ENCODE measurements at regions not wholly inside any gene's neighbourhood (a gene's known extent, or its start where the extent isn't known, plus 50 kb on each side); places are given as distances from the start of the nearest gene placed in this dataset.

GRCh38 chr1:231094421-231094820 is 54.4 kb upstream of the FAM89A start:
- ATAC-seq (ENCODE audit: insufficient read depth, low read depth) = no peak
- Histone ChIP-seq H3K4me1 (ENCODE audit: insufficient read depth, low read length) (no peaks in the 10 kb centered on the region), H3K4me3 (ENCODE audit: low read depth in 1 of 2, low read length in 2 of 2) (no peak overlapping the region), H3K4me2 (ENCODE audit: insufficient read depth, low read length) (no peak overlapping the region), H3K9ac (ENCODE audit: low read depth, low read length) (no peak overlapping the region), H3K9me3 (ENCODE audit: insufficient read depth, low read length, severe bottlenecking) (no peaks in the 10 kb centered on the region), H3K27ac (ENCODE audit: low read length) (no peak overlapping the region), H3K79me2 (ENCODE audit: insufficient read depth, low read length) (no peaks in the 10 kb centered on the region), H4K20me1 (ENCODE audit: insufficient read depth, low read length) (no peaks in the 10 kb centered on the region), H3K27me3 (ENCODE audit: insufficient read depth, low read length, poor library complexity) (peaks cover 7% of the 10 kb centered on the region), H2AFZ (ENCODE audit: low read depth, low read length) (no peak overlapping the region), H3K36me3 (ENCODE audit: insufficient read depth, low read length) (no peaks in the 10 kb centered on the region)
- no peak for TF ChIP-seq CTCF (IDR thresholded peaks at IDR 0.05; ENCODE audit: borderline replicate concordance, extremely low read depth, low read length, poor library complexity, severe bottlenecking)
- TF ChIP-seq EZH2 (IDR thresholded peaks at IDR 0.05; ENCODE audit: borderline replicate concordance, low read depth, low read length, severe bottlenecking) = no peak
- DNase-seq = no peak

DNA sequence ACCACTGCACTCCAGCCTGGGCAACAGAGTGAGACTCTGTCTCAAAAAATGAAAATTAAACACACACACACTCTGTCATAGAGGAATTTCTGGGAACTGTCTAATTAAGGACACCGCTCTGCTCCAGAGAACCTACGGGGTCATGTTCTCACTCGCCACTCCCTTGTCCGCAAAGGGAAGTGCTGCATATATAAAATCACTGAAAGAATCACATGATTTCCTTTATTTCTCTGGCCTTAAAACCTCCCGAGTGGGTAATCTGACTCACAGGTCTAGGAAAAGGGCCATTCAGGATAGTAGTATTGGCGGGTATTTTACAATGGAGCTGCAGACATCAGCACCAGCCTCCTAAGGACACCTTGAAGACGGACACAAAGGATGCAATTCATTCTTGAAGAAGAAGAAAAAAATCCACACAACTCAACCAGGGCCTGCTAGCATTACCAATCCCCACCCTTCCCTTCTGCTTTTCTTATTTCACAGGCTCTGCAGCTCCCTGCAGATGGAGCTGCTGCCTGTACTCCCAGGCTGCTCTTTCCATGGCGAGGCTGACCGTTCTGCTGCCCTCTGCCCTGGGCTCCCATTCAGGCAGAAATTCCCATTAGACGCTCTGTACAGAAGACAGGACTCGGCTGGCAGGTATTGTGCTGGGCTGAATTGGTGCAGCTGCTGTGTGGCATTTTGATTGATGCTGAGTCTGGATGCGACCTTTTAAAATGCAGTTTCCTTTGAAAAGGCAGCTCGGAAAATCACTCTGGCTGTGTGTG is 53.3 kb upstream of the FAM89A start:
- no peaks in the 10 kb centered on the region for H3K79me2 ChIP-seq (ENCODE audit: insufficient read depth, low read length)
- H3K27me3 ChIP-seq (ENCODE audit: insufficient read depth, low read length, poor library complexity) = peaks cover 7% of the 10 kb centered on the region
- H3K9ac ChIP-seq (ENCODE audit: low read depth, low read length) = no peak overlapping the region
- ATAC-seq (ENCODE audit: insufficient read depth, low read depth) = no peak
- H2AFZ ChIP-seq (ENCODE audit: low read depth, low read length) = no peak overlapping the region
- TF ChIP-seq CTCF (IDR thresholded peaks at IDR 0.05; ENCODE audit: borderline replicate concordance, extremely low read depth, low read length, poor library complexity, severe bottlenecking) (no peak), EZH2 (IDR thresholded peaks at IDR 0.05; ENCODE audit: borderline replicate concordance, low read depth, low read length, severe bottlenecking) (no peak)
- no peak overlapping the region for H3K4me3 ChIP-seq (ENCODE audit: low read depth in 1 of 2, low read length in 2 of 2)
- H3K4me2 ChIP-seq (ENCODE audit: insufficient read depth, low read length) = no peak overlapping the region
- no peaks in the 10 kb centered on the region for H3K9me3 ChIP-seq (ENCODE audit: insufficient read depth, low read length, severe bottlenecking)
- H3K36me3 ChIP-seq (ENCODE audit: insufficient read depth, low read length) = no peaks in the 10 kb centered on the region
- H4K20me1 ChIP-seq (ENCODE audit: insufficient read depth, low read length) = no peaks in the 10 kb centered on the region
- H3K27ac ChIP-seq (ENCODE audit: low read length) = no peak overlapping the region
- DNase-seq = no peak
- no peaks in the 10 kb centered on the region for H3K4me1 ChIP-seq (ENCODE audit: insufficient read depth, low read length)

GRCh38 chr1:231092380-231092779 is 52.3 kb upstream of the FAM89A start:
- H3K9me3 ChIP-seq (ENCODE audit: insufficient read depth, low read length, severe bottlenecking) = no peaks in the 10 kb centered on the region
- H3K4me3 ChIP-seq (ENCODE audit: low read depth in 1 of 2, low read length in 2 of 2) = no peak overlapping the region
- no peaks in the 10 kb centered on the region for H3K4me1 ChIP-seq (ENCODE audit: insufficient read depth, low read length)
- TF ChIP-seq EZH2 (IDR thresholded peaks at IDR 0.05; ENCODE audit: borderline replicate concordance, low read depth, low read length, severe bottlenecking) (no peak), CTCF (IDR thresholded peaks at IDR 0.05; ENCODE audit: borderline replicate concordance, extremely low read depth, low read length, poor library complexity, severe bottlenecking) (no peak)
- H3K27ac ChIP-seq (ENCODE audit: low read length) = no peak overlapping the region
- H3K36me3 ChIP-seq (ENCODE audit: insufficient read depth, low read length) = no peaks in the 10 kb centered on the region
- no peak overlapping the region for H2AFZ ChIP-seq (ENCODE audit: low read depth, low read length)
- peaks cover 7% of the 10 kb centered on the region for H3K27me3 ChIP-seq (ENCODE audit: insufficient read depth, low read length, poor library complexity)
- no peaks in the 10 kb centered on the region for H3K79me2 ChIP-seq (ENCODE audit: insufficient read depth, low read length)
- no peak overlapping the region for H3K9ac ChIP-seq (ENCODE audit: low read depth, low read length)
- ATAC-seq (ENCODE audit: insufficient read depth, low read depth) (no peak), DNase-seq (no peak)
- no peaks in the 10 kb centered on the region for H4K20me1 ChIP-seq (ENCODE audit: insufficient read depth, low read length)
- no peak overlapping the region for H3K4me2 ChIP-seq (ENCODE audit: insufficient read depth, low read length)

Data from DND-41 (cell line).